H1 (cell line): ENCODE measurements at regions not wholly inside any gene's neighbourhood (a gene's known extent, or its start where the extent isn't known, plus 50 kb on each side); places are given as distances from the start of the nearest gene placed in this dataset.

ENCODE experiments used
- CREB1 ChIP-seq: IDR thresholded peaks from 2 replicates; pipeline ENCODE4 v1.6.1; 2012; ENCODE audit warnings: inconsistent platforms
- CTCF ChIP-seq, 3 experiments: IDR thresholded peaks; 1 replicate in 2 of 3; 2 replicates in 1 of 3; pipeline versions ENCODE4 v1.5.1 to v1.6.1; 2011; ENCODE audit warnings: low read length in 3 of 3, mild to moderate bottlenecking in 3 of 3, inconsistent platforms in 2 of 3, low read depth in 1 of 3, moderate library complexity in 1 of 3; ENCODE audit not compliant: insufficient read depth in 1 of 3; ENCODE audit errors: control extremely low read depth in 1 of 3
- EP300 ChIP-seq, 2 experiments: IDR thresholded peaks; 1 replicate in 1 of 2; 2 replicates in 1 of 2; pipeline ENCODE4 v1.6.1; 2011 to 2012; ENCODE audit warnings: low read depth in 2 of 2, low read length in 2 of 2, mild to moderate bottlenecking in 2 of 2, borderline replicate concordance in 1 of 2, inconsistent platforms in 1 of 2, moderate library complexity in 1 of 2
- EZH2 ChIP-seq: fragments of 200-600 bp; sonication (generic); IDR thresholded peaks from 2 replicates; pipeline ENCODE4 v1.7.1; 2012; ENCODE audit warnings: low read depth, mild to moderate bottlenecking, moderate library complexity, low read length, inconsistent platforms; ENCODE audit not compliant: severe bottlenecking
- JUN ChIP-seq: IDR thresholded peaks from 2 replicates; pipeline ENCODE4 v1.6.1; 2011; ENCODE audit warnings: low read depth, mild to moderate bottlenecking, improper control_type of control experiment, low read length
- JUND ChIP-seq: IDR thresholded peaks from 2 replicates; pipeline ENCODE4 v1.6.1; 2011; ENCODE audit warnings: mild to moderate bottlenecking, improper control_type of control experiment, low read length
- KDM5A ChIP-seq: fragments of 200-600 bp; IDR thresholded peaks from 2 replicates; pipeline ENCODE4 v1.7.1; 2012; ENCODE audit warnings: mild to moderate bottlenecking, low read length, inconsistent platforms, mixed read lengths
- POLR2A ChIP-seq, 2 experiments: IDR thresholded peaks; 1 replicate in 1 of 2; 2 replicates in 1 of 2; pipeline ENCODE4 v1.6.1; 2011; ENCODE audit warnings: low read depth in 2 of 2, low read length in 2 of 2, mild to moderate bottlenecking in 2 of 2; ENCODE audit errors: control extremely low read depth in 1 of 2
- TBP ChIP-seq: IDR thresholded peaks from 2 replicates; pipeline ENCODE4 v1.6.1; 2011; ENCODE audit warnings: low read depth, low read length, improper control_type of control experiment
- YY1 ChIP-seq: IDR thresholded peaks from 2 replicates; pipeline ENCODE4 v1.6.1; 2011; ENCODE audit warnings: low read depth, mild to moderate bottlenecking, low read length
- ZNF274 ChIP-seq: IDR thresholded peaks from 2 replicates; pipeline ENCODE4 v1.7.0; 2012; ENCODE audit warnings: low read length, borderline replicate concordance; ENCODE audit errors: extremely low read depth
- TF ChIP-seq, protein P1 (sequence below): IDR thresholded peaks from 2 replicates; pipeline ENCODE4 v1.6.1; 2012; ENCODE audit warnings: inconsistent platforms

GRCh38 chr12:97701901-97702300, 239.3 kb downstream of the RMST start:
- TF ChIP-seq CREB1 (no peak), CTCF (IDR thresholded peaks at IDR 0.05; ENCODE audit: control extremely low read depth in 1 of 3, insufficient read depth in 1 of 3, low read depth in 1 of 3, low read length in 3 of 3) (no peak), ZNF274 (no peak), KDM5A (no peak), EP300 (IDR thresholded peaks at IDR 0.05; ENCODE audit: borderline replicate concordance in 1 of 2, low read depth in 2 of 2, low read length in 2 of 2) (no peak), YY1 (no peak), JUN (no peak), EZH2 (no peak), JUND (no peak), TBP (no peak), POLR2A (IDR thresholded peaks at IDR 0.05; ENCODE audit: control extremely low read depth in 1 of 2, low read depth in 2 of 2, low read length in 2 of 2) (no peak)
- TF ChIP-seq, protein P1, sequence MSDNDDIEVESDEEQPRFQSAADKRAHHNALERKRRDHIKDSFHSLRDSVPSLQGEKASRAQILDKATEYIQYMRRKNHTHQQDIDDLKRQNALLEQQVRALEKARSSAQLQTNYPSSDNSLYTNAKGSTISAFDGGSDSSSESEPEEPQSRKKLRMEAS = no peak
